C4-2B (cell line): ENCODE measurements at regions not wholly inside any gene's neighbourhood (a gene's known extent, or its start where the extent isn't known, plus 50 kb on each side); places are given as distances from the start of the nearest gene placed in this dataset.

Experiments used
- H3K27ac ChIP-seq: fragments of 450-650 bp; 2 replicates; pipeline ENCODE4 v1.5.1; 2017
- ZFX ChIP-seq: fragments of 450-650 bp; IDR thresholded peaks from 2 replicates; pipeline ENCODE4 v1.6.1; 2017
- TF ChIP-seq, protein P1 (sequence below): fragments of 450-650 bp; conservative IDR thresholded peaks from 2 replicates; pipeline ENCODE4 v1.5.1; 2017; ENCODE audit warnings: mild to moderate bottlenecking

DNA sequence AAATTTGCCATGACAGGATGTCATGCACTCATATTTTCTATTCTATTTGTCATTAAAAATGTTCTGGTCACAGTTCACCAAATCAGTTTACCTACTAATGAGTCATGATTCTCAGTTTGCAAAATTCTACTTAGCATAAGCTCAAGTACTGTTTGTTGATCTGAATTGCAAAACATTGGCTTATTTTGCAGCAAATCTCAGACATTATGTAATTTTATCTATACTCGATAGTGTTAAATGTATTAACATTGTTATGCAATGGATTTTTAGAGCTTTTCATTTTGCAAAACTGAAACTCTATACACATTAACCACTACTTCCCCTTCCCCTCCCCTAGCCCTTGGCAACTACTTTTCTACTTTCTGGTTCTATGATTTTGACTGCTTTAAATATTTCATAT is 213.8 kb upstream of the ZFP64 start:
- no peak overlapping the region for H3K27ac ChIP-seq
- TF ChIP-seq ZFX, result no peak
- TF ChIP-seq, protein P1, sequence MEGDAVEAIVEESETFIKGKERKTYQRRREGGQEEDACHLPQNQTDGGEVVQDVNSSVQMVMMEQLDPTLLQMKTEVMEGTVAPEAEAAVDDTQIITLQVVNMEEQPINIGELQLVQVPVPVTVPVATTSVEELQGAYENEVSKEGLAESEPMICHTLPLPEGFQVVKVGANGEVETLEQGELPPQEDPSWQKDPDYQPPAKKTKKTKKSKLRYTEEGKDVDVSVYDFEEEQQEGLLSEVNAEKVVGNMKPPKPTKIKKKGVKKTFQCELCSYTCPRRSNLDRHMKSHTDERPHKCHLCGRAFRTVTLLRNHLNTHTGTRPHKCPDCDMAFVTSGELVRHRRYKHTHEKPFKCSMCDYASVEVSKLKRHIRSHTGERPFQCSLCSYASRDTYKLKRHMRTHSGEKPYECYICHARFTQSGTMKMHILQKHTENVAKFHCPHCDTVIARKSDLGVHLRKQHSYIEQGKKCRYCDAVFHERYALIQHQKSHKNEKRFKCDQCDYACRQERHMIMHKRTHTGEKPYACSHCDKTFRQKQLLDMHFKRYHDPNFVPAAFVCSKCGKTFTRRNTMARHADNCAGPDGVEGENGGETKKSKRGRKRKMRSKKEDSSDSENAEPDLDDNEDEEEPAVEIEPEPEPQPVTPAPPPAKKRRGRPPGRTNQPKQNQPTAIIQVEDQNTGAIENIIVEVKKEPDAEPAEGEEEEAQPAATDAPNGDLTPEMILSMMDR, result no peak

DNA sequence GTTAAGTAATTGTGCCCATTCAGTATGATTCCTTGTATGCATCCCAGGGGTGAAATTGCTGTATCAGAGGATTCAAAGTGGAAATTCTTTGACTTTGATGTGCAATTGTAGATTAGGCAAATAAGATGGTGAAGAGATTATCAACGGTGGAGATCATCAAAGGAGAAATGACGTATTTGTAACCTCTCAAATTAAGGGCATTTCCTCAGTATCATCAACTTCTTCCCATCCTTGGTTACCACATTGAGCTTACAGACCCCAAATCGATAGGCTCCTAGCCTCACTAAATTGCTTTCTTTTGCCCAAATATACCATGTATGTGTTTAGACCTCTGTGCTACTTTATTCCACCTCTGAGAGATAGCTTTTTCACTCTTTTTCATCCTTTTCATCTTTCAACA is 213.1 kb upstream of the ZFP64 start:
- H3K27ac ChIP-seq, result no peak overlapping the region
- TF ChIP-seq ZFX, result no peak
- TF ChIP-seq, protein P1, result no peak

DNA sequence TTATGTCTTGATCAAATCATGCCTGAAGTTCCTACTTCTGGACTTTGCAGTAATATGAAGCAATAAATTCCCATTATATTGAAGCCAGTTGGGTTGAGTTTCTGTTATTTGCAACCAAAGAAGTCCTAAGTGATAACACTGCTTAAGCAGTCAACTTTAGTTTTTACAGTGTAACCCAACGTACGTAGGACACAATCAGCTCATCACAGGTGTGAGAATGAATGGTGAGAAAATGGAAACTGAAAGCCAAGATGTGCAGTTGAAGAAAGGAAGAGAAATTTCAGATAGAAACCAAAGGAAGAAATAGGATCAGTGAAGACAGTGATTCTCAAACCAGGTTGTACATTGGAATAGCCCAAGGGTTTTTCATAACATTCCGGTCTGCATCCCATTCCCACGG is 211.4 kb upstream of the ZFP64 start:
- no peak for TF ChIP-seq ZFX
- TF ChIP-seq, protein P1, result no peak
- no peak overlapping the region for H3K27ac ChIP-seq

DNA sequence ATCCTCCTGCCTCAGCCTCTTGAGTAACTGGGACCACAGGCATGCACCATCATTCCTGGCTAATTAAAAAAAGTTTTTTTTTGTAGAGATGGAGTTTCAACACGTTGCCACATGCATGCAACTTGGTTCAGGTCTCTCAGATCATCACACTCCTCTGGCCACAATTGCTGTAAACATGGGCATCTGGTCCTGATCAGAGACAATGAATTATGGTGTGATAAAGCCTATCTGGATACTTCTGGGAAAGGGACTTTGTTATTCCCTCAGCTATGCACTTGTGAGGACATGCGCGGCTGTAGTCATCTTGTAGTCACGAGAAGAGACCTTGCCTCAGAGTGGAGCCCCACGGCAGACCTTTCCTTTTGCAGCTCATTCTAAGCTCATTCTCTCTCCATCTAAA is 210.9 kb upstream of the ZFP64 start:
- no peak overlapping the region for H3K27ac ChIP-seq
- TF ChIP-seq ZFX, result no peak
- TF ChIP-seq, protein P1, result no peak

DNA sequence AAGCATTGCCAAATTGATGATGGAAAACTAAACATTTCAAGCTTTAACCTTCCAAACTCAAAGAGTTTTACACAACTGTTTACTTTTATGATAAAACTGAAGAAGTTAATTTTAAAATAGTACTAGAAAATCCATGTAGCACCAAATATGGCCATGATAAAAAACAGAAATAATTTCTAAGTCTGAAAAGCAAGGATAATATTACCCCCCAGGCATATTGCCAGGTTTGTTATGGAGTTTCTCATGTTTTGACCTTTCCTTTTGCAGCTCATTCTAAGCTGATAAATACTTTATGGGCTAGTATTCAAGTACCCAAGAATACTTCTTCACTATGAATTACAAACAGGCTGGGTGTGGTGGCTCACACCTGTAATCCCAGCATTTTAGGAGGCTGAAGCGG is 209.9 kb upstream of the ZFP64 start:
- H3K27ac ChIP-seq, result no peak overlapping the region
- no peak for TF ChIP-seq ZFX
- TF ChIP-seq, protein P1, result no peak

DNA sequence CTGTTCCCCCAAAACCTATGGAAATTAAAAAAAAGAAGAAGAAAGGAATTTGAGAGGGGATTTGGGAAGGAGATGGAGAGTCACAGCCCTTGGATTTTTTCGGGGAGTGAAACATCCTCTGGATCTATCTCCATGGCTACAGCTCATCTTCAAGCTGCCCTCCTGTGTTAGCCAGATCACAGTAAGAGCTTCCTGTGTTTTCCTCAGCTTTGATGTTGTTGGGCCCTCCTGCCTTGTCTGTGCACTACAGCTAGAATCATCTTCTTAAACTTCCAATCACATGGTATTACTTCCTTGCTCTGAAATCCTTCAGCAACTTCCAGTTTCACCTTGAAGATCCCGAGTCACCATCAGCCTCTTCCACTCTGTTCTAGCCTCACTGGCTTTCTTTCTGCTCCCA is 207.8 kb upstream of the ZFP64 start:
- TF ChIP-seq ZFX, result no peak
- TF ChIP-seq, protein P1, result no peak
- no peak overlapping the region for H3K27ac ChIP-seq

DNA sequence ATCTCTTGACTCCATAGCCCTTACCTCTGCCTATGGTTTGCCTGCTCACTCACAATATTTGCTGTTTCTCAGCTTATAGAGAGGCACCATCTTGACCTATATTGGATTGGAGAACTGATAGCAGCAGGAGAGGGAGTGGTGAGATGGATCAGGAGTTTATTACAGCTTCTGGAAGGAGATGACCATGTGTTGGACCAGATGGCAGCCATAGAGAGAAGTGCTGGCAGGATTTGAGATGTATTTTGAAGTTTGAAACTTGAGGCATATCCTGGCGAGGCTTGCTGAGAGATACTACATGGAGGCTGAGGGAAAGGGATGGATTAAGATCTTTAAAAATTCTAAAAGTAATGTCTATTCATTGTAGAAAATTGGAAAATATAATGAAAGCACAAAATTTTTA is 198.0 kb upstream of the ZFP64 start:
- no peak overlapping the region for H3K27ac ChIP-seq
- TF ChIP-seq ZFX, result no peak
- TF ChIP-seq, protein P1, result no peak
